K562 (cell line): ENCODE measurements at regions not wholly inside any gene's neighbourhood (a gene's known extent, or its start where the extent isn't known, plus 50 kb on each side); places are given as distances from the start of the nearest gene placed in this dataset.

Experiments used
- ESRRA ChIP-seq: fragments of 450-650 bp; IDR thresholded peaks from 2 replicates; pipeline ENCODE4 v1.6.1; 2014; ENCODE audit warnings: low read depth, mild to moderate bottlenecking, moderate library complexity, borderline replicate concordance
- MTA2 ChIP-seq: fragments of 450-650 bp; IDR thresholded peaks from 2 replicates; pipeline ENCODE4 v1.6.1; 2016; ENCODE audit warnings: low read depth
- POLR2A ChIP-seq: fragments of 450-650 bp; conservative IDR thresholded peaks from 2 replicates; pipeline ENCODE4 v1.6.1; 2016
- RAD21 ChIP-seq, 2 experiments: fragments of 250-450 bp in 1 of 2; fragments of 450-650 bp in 1 of 2; sonication (Bioruptor Pico) in 1 of 2; formaldehyde crosslinking in 1 of 2; IDR thresholded peaks in 1 of 2; conservative IDR thresholded peaks in 1 of 2; 2 replicates each; pipeline versions ENCODE4 v1.4.0 to v1.8.0; 2020 to 2022; ENCODE audit warnings: mild to moderate bottlenecking in 2 of 2, moderate library complexity in 1 of 2

DNA sequence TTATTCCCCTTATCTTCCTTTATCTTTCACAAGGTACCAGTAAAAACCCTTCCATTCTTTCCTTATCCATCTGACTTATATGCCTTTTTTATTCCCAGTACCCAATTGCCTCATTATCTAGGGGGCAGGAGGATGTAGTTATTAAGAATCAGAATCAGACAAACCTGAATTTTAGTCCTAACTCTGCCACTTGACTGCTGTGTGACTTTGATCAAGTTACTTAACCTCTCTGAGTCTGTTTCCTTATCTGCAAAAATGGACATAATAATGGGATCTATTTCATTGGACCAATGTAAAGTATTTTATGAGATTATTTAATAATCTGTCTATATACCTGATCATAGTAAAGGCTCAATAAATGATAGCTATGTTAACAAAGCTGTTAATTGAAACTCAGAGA is 59.6 kb upstream of the SIX3 start:
- TF ChIP-seq MTA2 (no peak), ESRRA (no peak), RAD21 (CRISPR knock-in tag; conservative IDR thresholded peaks at IDR 0.05 in 1 of 2, IDR thresholded peaks at IDR 0.05 in 1 of 2) (no peak), POLR2A (no peak)
